Natural killer cell (primary cell): ENCODE measurements at regions not wholly inside any gene's neighbourhood (a gene's known extent, or its start where the extent isn't known, plus 50 kb on each side); places are given as distances from the start of the nearest gene placed in this dataset.

Experiments used
- ATAC-seq, 3 donors: fragments of 150-1000 bp in 2 of 3; fragments of 200-7000 bp in 1 of 3; cut with Tn5 transposase; 1 replicate in 1 of 3; 2 replicates in 2 of 3; pipeline ENCODE4 v1.10.0; 2021; ENCODE audit warnings: mild to moderate bottlenecking in 2 of 3, moderate library complexity in 2 of 3
- DNase-seq, 2 donors: peaks; one replicate each; pipeline versions ENCODE4 v3.0.0 to v3.0.0-alpha.2; 2013 to 2021; ENCODE audit warnings: mixed read lengths in 1 of 2
- H3K27ac ChIP-seq: one replicate; pipeline ENCODE4 v1.5.1; 2013; ENCODE audit warnings: mild to moderate bottlenecking, low read length
- H3K27me3 ChIP-seq: one replicate; pipeline ENCODE4 v1.6.1; 2013; ENCODE audit warnings: low read length; ENCODE audit not compliant: control insufficient read depth, insufficient read depth
- H3K36me3 ChIP-seq: one replicate; pipeline ENCODE4 v1.6.1; 2013; ENCODE audit warnings: low read length; ENCODE audit not compliant: control insufficient read depth, insufficient read depth
- H3K4me1 ChIP-seq: one replicate; pipeline ENCODE4 v1.6.1; 2013; ENCODE audit warnings: low read length; ENCODE audit not compliant: control insufficient read depth, insufficient read depth
- H3K4me3 ChIP-seq: one replicate; pipeline ENCODE4 v1.5.1; 2013; ENCODE audit warnings: low read length
- H3K9me3 ChIP-seq: one replicate; pipeline ENCODE4 v1.6.1; 2013; ENCODE audit warnings: low read length; ENCODE audit not compliant: control insufficient read depth, insufficient read depth
- H3K27ac Mint-ChIP-seq, 2 donors: one replicate each; pipeline ENCODE4 v1.8.0; 2022; ENCODE audit warnings: mild to moderate bottlenecking in 2 of 2, mixed read lengths in 2 of 2, moderate library complexity in 1 of 2
- H3K27me3 Mint-ChIP-seq, 2 donors: one replicate each; pipeline ENCODE4 v1.8.0; 2022; ENCODE audit warnings: low read depth in 2 of 2, mixed read lengths in 2 of 2
- H3K36me3 Mint-ChIP-seq: one replicate; pipeline ENCODE4 v1.8.0; 2022; ENCODE audit warnings: mixed read lengths
- H3K4me1 Mint-ChIP-seq, 2 donors: one replicate each; pipeline ENCODE4 v1.8.0; 2022; ENCODE audit warnings: mixed read lengths in 2 of 2
- H3K4me3 Mint-ChIP-seq: one replicate; pipeline ENCODE4 v1.8.0; 2022; ENCODE audit warnings: mild to moderate bottlenecking, moderate library complexity, mixed read lengths
- H3K9me3 Mint-ChIP-seq, 2 donors: one replicate each; pipeline ENCODE4 v1.8.0; 2022; ENCODE audit warnings: mixed read lengths in 2 of 2
- WGBS: methylation state at CpG from one replicate; pipeline ENCODE4 v1.1.7; 2013; ENCODE audit warnings: missing lambda C conversion rate; ENCODE audit not compliant: insufficient coverage; 5-methylcytosine and 5-hydroxymethylcytosine counted together
- intact Hi-C: fragments of 100-400 bp; cut with micrococcal nuclease; formaldehyde crosslinking; loops from one replicate; pipeline ENCODE4 v1.14.2; 2022
- TF ChIP-seq, protein P1 (sequence below): fragments of 200-600 bp; IDR thresholded peaks from one replicate; pipeline ENCODE4 v1.8.0; 2022; ENCODE audit warnings: antibody characterized with exemption

DNA sequence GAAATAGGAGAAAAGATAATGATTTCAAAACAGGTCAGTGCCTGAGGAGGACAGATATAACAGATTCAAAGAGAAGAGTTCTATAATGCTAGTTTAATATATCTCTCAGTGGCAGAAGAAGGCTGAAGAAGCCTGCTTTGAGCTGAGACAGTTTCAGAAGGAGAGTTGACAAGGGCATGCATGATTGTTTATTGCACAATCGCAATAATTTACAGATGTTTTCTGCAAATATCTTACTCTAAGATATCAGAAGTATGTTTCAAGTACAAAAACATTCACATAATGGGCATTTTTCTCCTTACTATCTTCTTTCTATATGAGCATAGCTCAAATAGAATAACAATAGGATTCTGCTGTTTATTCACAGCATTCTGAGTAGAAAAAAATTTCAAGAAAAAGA is 557.7 kb upstream of the NRSN1 start:
- WGBS = no CpG with 5 or more reads among the region's 1 CpG
- no peak overlapping the region for H3K4me3 ChIP-seq
- no peaks in the 10 kb centered on the region for H3K27me3 ChIP-seq
- peaks cover 10 to 17% of the 10 kb centered on the region in 2 donors for H3K9me3 Mint-ChIP-seq
- no peak overlapping the region for H3K27ac Mint-ChIP-seq
- no peaks in the 10 kb centered on the region for H3K27me3 Mint-ChIP-seq
- H3K27ac ChIP-seq = no peak overlapping the region
- no peaks in the 10 kb centered on the region for H3K36me3 ChIP-seq
- ATAC-seq (no peak), DNase-seq (no peak)
- intact Hi-C loops = no loop called here
- H3K4me1 Mint-ChIP-seq = no peaks in the 10 kb centered on the region
- H3K4me3 Mint-ChIP-seq = no peak overlapping the region
- no peaks in the 10 kb centered on the region for H3K9me3 ChIP-seq
- no peaks in the 10 kb centered on the region for H3K36me3 Mint-ChIP-seq
- H3K4me1 ChIP-seq = no peaks in the 10 kb centered on the region
- TF ChIP-seq, protein P1, sequence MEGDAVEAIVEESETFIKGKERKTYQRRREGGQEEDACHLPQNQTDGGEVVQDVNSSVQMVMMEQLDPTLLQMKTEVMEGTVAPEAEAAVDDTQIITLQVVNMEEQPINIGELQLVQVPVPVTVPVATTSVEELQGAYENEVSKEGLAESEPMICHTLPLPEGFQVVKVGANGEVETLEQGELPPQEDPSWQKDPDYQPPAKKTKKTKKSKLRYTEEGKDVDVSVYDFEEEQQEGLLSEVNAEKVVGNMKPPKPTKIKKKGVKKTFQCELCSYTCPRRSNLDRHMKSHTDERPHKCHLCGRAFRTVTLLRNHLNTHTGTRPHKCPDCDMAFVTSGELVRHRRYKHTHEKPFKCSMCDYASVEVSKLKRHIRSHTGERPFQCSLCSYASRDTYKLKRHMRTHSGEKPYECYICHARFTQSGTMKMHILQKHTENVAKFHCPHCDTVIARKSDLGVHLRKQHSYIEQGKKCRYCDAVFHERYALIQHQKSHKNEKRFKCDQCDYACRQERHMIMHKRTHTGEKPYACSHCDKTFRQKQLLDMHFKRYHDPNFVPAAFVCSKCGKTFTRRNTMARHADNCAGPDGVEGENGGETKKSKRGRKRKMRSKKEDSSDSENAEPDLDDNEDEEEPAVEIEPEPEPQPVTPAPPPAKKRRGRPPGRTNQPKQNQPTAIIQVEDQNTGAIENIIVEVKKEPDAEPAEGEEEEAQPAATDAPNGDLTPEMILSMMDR = no peak

DNA sequence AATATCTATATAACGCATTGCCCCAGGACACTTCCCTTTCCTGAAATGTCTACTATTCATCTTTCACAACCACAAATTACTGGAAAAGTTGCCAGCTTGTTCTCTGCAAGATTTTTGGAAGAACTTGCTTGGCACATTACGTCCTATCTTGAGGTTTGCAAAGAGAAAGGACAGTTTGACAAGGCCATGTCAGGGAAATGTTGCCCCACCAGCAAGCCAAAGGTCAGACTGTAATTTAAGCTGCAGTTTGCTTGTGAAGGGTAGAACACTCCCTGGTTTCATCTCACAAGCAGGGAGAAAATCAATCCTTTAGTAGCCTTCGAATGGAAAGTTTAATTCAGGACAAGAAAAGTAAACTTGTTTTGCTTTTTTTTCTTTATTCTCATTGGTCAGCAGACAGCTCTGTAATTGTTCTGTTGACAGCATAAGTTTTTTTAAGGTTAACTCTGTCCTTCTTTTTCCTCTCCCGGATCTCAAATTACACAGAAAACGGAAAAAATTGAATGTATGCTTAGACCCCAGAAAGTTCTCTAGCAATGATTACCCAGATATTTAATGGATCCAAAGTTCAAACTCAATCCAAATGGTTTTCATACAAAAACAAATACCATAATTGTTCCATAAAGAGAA is 541.8 kb upstream of the NRSN1 start:
- no peak overlapping the region for H3K4me3 ChIP-seq
- ATAC-seq (no peak), DNase-seq (no peak)
- intact Hi-C loops = no loop called here
- H3K27me3 ChIP-seq = no peaks in the 10 kb centered on the region
- 55% methylated on average over 3 of the region's 5 CpGs for WGBS
- no peaks in the 10 kb centered on the region for H3K4me1 Mint-ChIP-seq
- H3K27me3 Mint-ChIP-seq = no peaks in the 10 kb centered on the region
- H3K9me3 Mint-ChIP-seq = peaks cover 2% of the 10 kb centered on the region in 2 donors
- no peaks in the 10 kb centered on the region for H3K36me3 Mint-ChIP-seq
- no peak overlapping the region for H3K27ac ChIP-seq
- H3K4me1 ChIP-seq = no peaks in the 10 kb centered on the region
- H3K36me3 ChIP-seq = no peaks in the 10 kb centered on the region
- H3K4me3 Mint-ChIP-seq = no peak overlapping the region
- H3K9me3 ChIP-seq = no peaks in the 10 kb centered on the region
- no peak overlapping the region for H3K27ac Mint-ChIP-seq
- TF ChIP-seq, protein P1 = no peak

DNA sequence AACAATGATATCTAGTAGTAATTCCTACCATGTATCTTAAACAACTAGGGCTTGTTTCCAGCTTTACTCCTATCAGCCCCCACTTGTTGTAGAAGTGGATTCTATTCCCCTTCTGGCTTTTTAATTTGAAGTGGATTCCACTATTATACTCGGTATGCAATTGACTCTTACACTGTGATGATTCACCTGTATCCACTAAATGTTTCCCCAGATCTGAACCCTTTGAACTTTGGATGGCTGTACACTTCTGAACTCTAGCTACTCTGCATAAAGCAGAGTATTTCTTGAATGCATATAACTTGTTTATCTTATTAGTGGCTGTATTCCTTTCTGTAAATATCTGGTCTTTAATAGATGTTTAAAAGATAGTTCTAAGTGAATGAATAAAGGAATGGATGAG is 538.4 kb upstream of the NRSN1 start:
- no peak overlapping the region for H3K4me3 Mint-ChIP-seq

More for the DNA sequence above, 538.4 kb upstream of the NRSN1 start:
- intact Hi-C loops = no loop called here
- no peak overlapping the region for H3K27ac Mint-ChIP-seq
- TF ChIP-seq, protein P1 = no peak
- Histone ChIP-seq H3K27ac (no peak overlapping the region), H3K27me3 (no peaks in the 10 kb centered on the region), H3K9me3 (no peaks in the 10 kb centered on the region), H3K4me3 (no peak overlapping the region), H3K4me1 (no peaks in the 10 kb centered on the region), H3K36me3 (no peaks in the 10 kb centered on the region)
- no peaks in the 10 kb centered on the region for H3K36me3 Mint-ChIP-seq
- DNase-seq (no peak), ATAC-seq (no peak)
- no peaks in the 10 kb centered on the region for H3K27me3 Mint-ChIP-seq
- WGBS = 100% methylated on average over 1 of the region's 1 CpG
- H3K4me1 Mint-ChIP-seq = no peaks in the 10 kb centered on the region
- peaks cover 2 to 6% of the 10 kb centered on the region in 2 donors for H3K9me3 Mint-ChIP-seq
